Natural killer cell (primary cell): ENCODE measurements at regions not wholly inside any gene's neighbourhood (a gene's known extent, or its start where the extent isn't known, plus 50 kb on each side); places are given as distances from the start of the nearest gene placed in this dataset.

Experiments
- ATAC-seq, 3 donors: fragments of 150-1000 bp in 2 of 3; fragments of 200-7000 bp in 1 of 3; cut with Tn5 transposase; 1 replicate in 1 of 3; 2 replicates in 2 of 3; pipeline ENCODE4 v1.10.0; 2021; ENCODE audit warnings: mild to moderate bottlenecking in 2 of 3, moderate library complexity in 2 of 3
- DNase-seq, 2 donors: peaks; one replicate each; pipeline versions ENCODE4 v3.0.0 to v3.0.0-alpha.2; 2013 to 2021; ENCODE audit warnings: mixed read lengths in 1 of 2
- H3K27ac ChIP-seq: one replicate; pipeline ENCODE4 v1.5.1; 2013; ENCODE audit warnings: mild to moderate bottlenecking, low read length
- H3K27me3 ChIP-seq: one replicate; pipeline ENCODE4 v1.6.1; 2013; ENCODE audit warnings: low read length; ENCODE audit not compliant: control insufficient read depth, insufficient read depth
- H3K36me3 ChIP-seq: one replicate; pipeline ENCODE4 v1.6.1; 2013; ENCODE audit warnings: low read length; ENCODE audit not compliant: control insufficient read depth, insufficient read depth
- H3K4me1 ChIP-seq: one replicate; pipeline ENCODE4 v1.6.1; 2013; ENCODE audit warnings: low read length; ENCODE audit not compliant: control insufficient read depth, insufficient read depth
- H3K4me3 ChIP-seq: one replicate; pipeline ENCODE4 v1.5.1; 2013; ENCODE audit warnings: low read length
- H3K9me3 ChIP-seq: one replicate; pipeline ENCODE4 v1.6.1; 2013; ENCODE audit warnings: low read length; ENCODE audit not compliant: control insufficient read depth, insufficient read depth
- H3K27ac Mint-ChIP-seq, 2 donors: one replicate each; pipeline ENCODE4 v1.8.0; 2022; ENCODE audit warnings: mild to moderate bottlenecking in 2 of 2, mixed read lengths in 2 of 2, moderate library complexity in 1 of 2
- H3K27me3 Mint-ChIP-seq, 2 donors: one replicate each; pipeline ENCODE4 v1.8.0; 2022; ENCODE audit warnings: low read depth in 2 of 2, mixed read lengths in 2 of 2
- H3K36me3 Mint-ChIP-seq: one replicate; pipeline ENCODE4 v1.8.0; 2022; ENCODE audit warnings: mixed read lengths
- H3K4me1 Mint-ChIP-seq, 2 donors: one replicate each; pipeline ENCODE4 v1.8.0; 2022; ENCODE audit warnings: mixed read lengths in 2 of 2
- H3K4me3 Mint-ChIP-seq: one replicate; pipeline ENCODE4 v1.8.0; 2022; ENCODE audit warnings: mild to moderate bottlenecking, moderate library complexity, mixed read lengths
- H3K9me3 Mint-ChIP-seq, 2 donors: one replicate each; pipeline ENCODE4 v1.8.0; 2022; ENCODE audit warnings: mixed read lengths in 2 of 2
- CTCF ChIP-seq: fragments of 200-600 bp; IDR thresholded peaks from one replicate; pipeline ENCODE4 v1.8.0; 2022; ENCODE audit warnings: antibody characterized with exemption
- WGBS: methylation state at CpG from one replicate; pipeline ENCODE4 v1.1.7; 2013; ENCODE audit warnings: missing lambda C conversion rate; ENCODE audit not compliant: insufficient coverage; 5-methylcytosine and 5-hydroxymethylcytosine counted together
- intact Hi-C: fragments of 100-400 bp; cut with micrococcal nuclease; formaldehyde crosslinking; loops from one replicate; pipeline ENCODE4 v1.14.2; 2022

- peaks cover 14 to 15% of the 10 kb centered on the region in 2 donors for H3K9me3 Mint-ChIP-seq
- H3K36me3 Mint-ChIP-seq = peaks cover 17% of the 10 kb centered on the region
Measured at GRCh38 chr5:24805230-24805629, 160.5 kb upstream of the CDH10 start.

GRCh38 chr5:24804221-24804681, 159.5 kb upstream of the CDH10 start:
- no peaks in the 10 kb centered on the region for H3K4me1 Mint-ChIP-seq
- Histone ChIP-seq H3K27ac (no peak overlapping the region), H3K4me1 (no peaks in the 10 kb centered on the region), H3K36me3 (no peaks in the 10 kb centered on the region), H3K27me3 (no peaks in the 10 kb centered on the region), H3K9me3 (no peaks in the 10 kb centered on the region), H3K4me3 (no peak overlapping the region)
- intact Hi-C loops = no loop called here
- no peak for TF ChIP-seq CTCF
- no peak overlapping the region for H3K27ac Mint-ChIP-seq
- H3K27me3 Mint-ChIP-seq = no peaks in the 10 kb centered on the region
- no peak overlapping the region for H3K4me3 Mint-ChIP-seq
- peaks cover 14 to 15% of the 10 kb centered on the region in 2 donors for H3K9me3 Mint-ChIP-seq
- DNase-seq = no peak
- WGBS = 88% methylated on average over 3 of the region's 3 CpGs
- peaks cover 14% of the 10 kb centered on the region for H3K36me3 Mint-ChIP-seq
- no peak for ATAC-seq

More at GRCh38 chr5:24805230-24805629, 160.5 kb upstream of the CDH10 start:
- no peaks in the 10 kb centered on the region for H3K36me3 ChIP-seq
- TF ChIP-seq CTCF = no peak
- ATAC-seq = no peak
- no peak for DNase-seq
- intact Hi-C loops = no loop called here
- H3K27ac ChIP-seq = no peak overlapping the region
- Mint-ChIP-seq H3K27ac (no peak overlapping the region), H3K4me1 (no peaks in the 10 kb centered on the region), H3K4me3 (no peak overlapping the region), H3K27me3 (no peaks in the 10 kb centered on the region)
- H3K4me1 ChIP-seq = no peaks in the 10 kb centered on the region
- no peak overlapping the region for H3K4me3 ChIP-seq
- H3K9me3 ChIP-seq = no peaks in the 10 kb centered on the region
- H3K27me3 ChIP-seq = no peaks in the 10 kb centered on the region

- H3K9me3 ChIP-seq = no peaks in the 10 kb centered on the region
- TF ChIP-seq CTCF = no peak
- no peaks in the 10 kb centered on the region for H3K36me3 ChIP-seq
- no peak overlapping the region for H3K4me3 ChIP-seq
- Mint-ChIP-seq H3K27ac (no peak overlapping the region), H3K9me3 (peaks cover 20 to 40% of the 10 kb centered on the region in 2 donors), H3K36me3 (peaks cover 8% of the 10 kb centered on the region), H3K27me3 (no peaks in the 10 kb centered on the region), H3K4me3 (no peak overlapping the region), H3K4me1 (no peaks in the 10 kb centered on the region)
- no peaks in the 10 kb centered on the region for H3K4me1 ChIP-seq
- 82% methylated on average over 2 of the region's 4 CpGs for WGBS
- DNase-seq = no peak
- intact Hi-C loops = no loop called here
- ATAC-seq = no peak
- H3K27me3 ChIP-seq = no peaks in the 10 kb centered on the region
- no peak overlapping the region for H3K27ac ChIP-seq
Measured at GRCh38 chr5:24791326-24791725, 146.5 kb upstream of the CDH10 start.

GRCh38 chr5:24789611-24790351, 145.0 kb upstream of the CDH10 start:
- no peak overlapping the region for H3K27ac ChIP-seq
- H3K36me3 Mint-ChIP-seq = peaks cover 8% of the 10 kb centered on the region
- H3K27me3 ChIP-seq = no peaks in the 10 kb centered on the region
- intact Hi-C loops = no loop called here
- DNase-seq (no peak), ATAC-seq (no peak)
- H3K27me3 Mint-ChIP-seq = no peaks in the 10 kb centered on the region
- H3K4me3 Mint-ChIP-seq = no peak overlapping the region
- H3K4me3 ChIP-seq = no peak overlapping the region
- peaks cover 16 to 38% of the 10 kb centered on the region in 2 donors for H3K9me3 Mint-ChIP-seq
- H3K4me1 ChIP-seq = no peaks in the 10 kb centered on the region
- H3K4me1 Mint-ChIP-seq = no peaks in the 10 kb centered on the region
- no peaks in the 10 kb centered on the region for H3K9me3 ChIP-seq
- H3K36me3 ChIP-seq = no peaks in the 10 kb centered on the region
- WGBS = 57% methylated on average over 4 of the region's 4 CpGs
- no peak for TF ChIP-seq CTCF
- H3K27ac Mint-ChIP-seq = no peak overlapping the region
